Testis (tissue), 2 donors: ENCODE measurements at regions not wholly inside any gene's neighbourhood (a gene's known extent, or its start where the extent isn't known, plus 50 kb on each side); places are given as distances from the start of the nearest gene placed in this dataset.

Experiments used
- DNase-seq: peaks from one replicate; pipeline ENCODE4 v3.0.0-alpha.2; 2019
- H3K27ac ChIP-seq, 2 donors: fragments of 200-600 bp; sonication (generic); one replicate each; pipeline ENCODE4 v1.5.1; 2019
- H3K27me3 ChIP-seq: fragments of 200-600 bp; sonication (generic); one replicate; pipeline ENCODE4 v1.5.1; 2019
- H3K36me3 ChIP-seq: fragments of 200-600 bp; sonication (generic); one replicate; pipeline ENCODE4 v1.5.1; 2017; ENCODE audit warnings: low read depth; ENCODE audit errors: missing control alignments
- H3K4me1 ChIP-seq: fragments of 200-600 bp; sonication (generic); one replicate; pipeline ENCODE4 v1.5.1; 2019
- H3K4me3 ChIP-seq, 2 donors: fragments of 200-600 bp; sonication (generic); one replicate each; pipeline ENCODE4 v1.5.1; 2017 to 2019
- H3K9me3 ChIP-seq: fragments of 200-600 bp; sonication (generic); one replicate; pipeline ENCODE4 v1.5.1; 2017
- CTCF ChIP-seq, 3 experiments: fragments of 450-650 bp in 2 of 3; fragments of 200-600 bp in 1 of 3; sonication (generic) in 1 of 3; IDR thresholded peaks; one replicate each; pipeline ENCODE4 v1.5.1; 2016 to 2019; ENCODE audit warnings: antibody characterized with exemption in 3 of 3, mild to moderate bottlenecking in 2 of 3, moderate library complexity in 1 of 3
- POLR2A ChIP-seq: fragments of 450-650 bp; IDR thresholded peaks from one replicate; pipeline ENCODE4 v1.6.1; 2017; ENCODE audit warnings: antibody characterized with exemption, mild to moderate bottlenecking, moderate library complexity
- WGBS, 2 donors: methylation state at CpG; one replicate each; pipeline ENCODE4 v1.1.5; 2018; 5-methylcytosine and 5-hydroxymethylcytosine counted together
- intact Hi-C: fragments of 100-400 bp; cut with DNase I; formaldehyde crosslinking; loops from one replicate; pipeline ENCODE4 v1.15.1; 2023; ENCODE audit warnings: low total_unique reads

DNA sequence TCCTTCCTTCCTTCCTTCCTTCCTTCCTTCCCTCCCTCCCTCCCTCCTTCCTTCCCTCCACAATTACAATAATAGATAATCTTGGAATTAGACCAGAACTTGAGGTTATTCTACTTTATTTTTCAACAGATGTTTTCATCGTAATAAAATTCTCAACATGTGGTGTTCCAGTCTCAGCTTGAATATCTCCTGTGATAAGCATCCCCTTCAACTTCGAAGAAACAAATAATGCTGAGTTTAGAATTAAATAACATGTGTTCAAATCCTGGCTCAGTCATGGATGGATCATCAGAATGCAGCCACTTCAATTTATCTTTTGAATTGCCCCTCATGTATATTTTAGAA lies 91.4 kb upstream of the PAPPA start:
- Histone ChIP-seq H3K27me3 (no peaks in the 10 kb centered on the region), H3K9me3 (no peaks in the 10 kb centered on the region), H3K4me1 (no peaks in the 10 kb centered on the region), H3K27ac (no peak overlapping the region), H3K36me3 (no peaks in the 10 kb centered on the region), H3K4me3 (no peak overlapping the region)
- TF ChIP-seq CTCF (IDR thresholded peaks at IDR 0.05): no peak
- no peak for TF ChIP-seq POLR2A
- intact Hi-C loops: no loop called here
- no peak for DNase-seq
- WGBS, 2 donors: 50 to 57% methylated on average over 2 of the region's 2 CpGs

GRCh38 chr9:116064970-116065369 lies 88.6 kb upstream of the PAPPA start:
- Histone ChIP-seq H3K27ac (no peak overlapping the region), H3K36me3 (no peaks in the 10 kb centered on the region), H3K4me3 (no peak overlapping the region), H3K27me3 (no peaks in the 10 kb centered on the region), H3K9me3 (no peaks in the 10 kb centered on the region), H3K4me1 (no peaks in the 10 kb centered on the region)
- no peak for DNase-seq
- intact Hi-C loops: no loop called here
- 86 to 90% methylated on average over 3 of the region's 3 CpGs for WGBS, 2 donors
- TF ChIP-seq POLR2A (no peak), CTCF (IDR thresholded peaks at IDR 0.05) (no peak)

DNA sequence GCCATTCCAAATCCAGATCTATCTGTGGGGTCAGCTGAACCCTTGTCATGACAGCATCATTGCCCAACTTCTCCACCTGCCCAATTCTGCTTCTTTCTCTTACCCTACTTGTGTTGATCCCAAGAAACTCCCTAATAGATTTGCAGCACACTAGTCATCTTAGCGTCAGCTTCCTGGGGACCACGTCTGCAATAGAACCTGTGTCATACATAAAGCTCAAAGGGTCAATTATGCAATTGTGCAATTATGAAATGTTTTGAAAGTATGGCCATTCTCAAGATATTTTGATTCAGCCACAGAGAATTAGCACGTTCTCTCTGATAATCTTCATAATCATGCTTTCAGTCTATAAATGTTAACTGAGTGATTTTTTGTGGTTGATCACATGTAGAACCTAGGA lies 87.4 kb upstream of the PAPPA start:
- intact Hi-C loops: no loop called here
- TF ChIP-seq CTCF (IDR thresholded peaks at IDR 0.05) (no peak), POLR2A (no peak)
- Histone ChIP-seq H3K36me3 (no peaks in the 10 kb centered on the region), H3K9me3 (no peaks in the 10 kb centered on the region), H3K4me1 (no peaks in the 10 kb centered on the region), H3K4me3 (no peak overlapping the region), H3K27ac (no peak overlapping the region), H3K27me3 (no peaks in the 10 kb centered on the region)
- WGBS, 2 donors: 90 to 95% methylated on average over 3 of the region's 3 CpGs
- DNase-seq: no peak

GRCh38 chr9:116067566-116067965 lies 86.0 kb upstream of the PAPPA start:
- no peak for TF ChIP-seq POLR2A
- no peak for TF ChIP-seq CTCF (IDR thresholded peaks at IDR 0.05)
- 82% methylated on average over 3 of the region's 3 CpGs for WGBS, 2 donors
- DNase-seq: no peak
- H3K4me3 ChIP-seq: no peak overlapping the region
- intact Hi-C loops: no loop called here
- H3K27me3 ChIP-seq: no peaks in the 10 kb centered on the region
- H3K36me3 ChIP-seq: no peaks in the 10 kb centered on the region
- H3K4me1 ChIP-seq: no peaks in the 10 kb centered on the region
- H3K9me3 ChIP-seq: no peaks in the 10 kb centered on the region
- no peak overlapping the region for H3K27ac ChIP-seq

GRCh38 chr9:116070256-116070914 lies 83.2 kb upstream of the PAPPA start:
- intact Hi-C loops: no loop called here
- Histone ChIP-seq H3K27ac (no peak overlapping the region), H3K4me3 (no peak overlapping the region), H3K27me3 (no peaks in the 10 kb centered on the region), H3K4me1 (no peaks in the 10 kb centered on the region), H3K36me3 (no peaks in the 10 kb centered on the region), H3K9me3 (no peaks in the 10 kb centered on the region)
- DNase-seq: no peak
- 52 to 53% methylated on average over 4 of the region's 4 CpGs for WGBS, 2 donors
- no peak for TF ChIP-seq POLR2A
- TF ChIP-seq CTCF (IDR thresholded peaks at IDR 0.05): no peak
